H1 (cell line): ENCODE measurements at regions not wholly inside any gene's neighbourhood (a gene's known extent, or its start where the extent isn't known, plus 50 kb on each side); places are given as distances from the start of the nearest gene placed in this dataset.

Experiments
- CHD1 ChIP-seq: IDR thresholded peaks from 2 replicates; pipeline ENCODE4 v1.6.1; 2012; ENCODE audit warnings: low read depth, low read length, improper control_type of control experiment
- CHD2 ChIP-seq: IDR thresholded peaks from 2 replicates; pipeline ENCODE4 v1.6.1; 2012; ENCODE audit warnings: low read length, improper control_type of control experiment
- CREB1 ChIP-seq: IDR thresholded peaks from 2 replicates; pipeline ENCODE4 v1.6.1; 2012; ENCODE audit warnings: inconsistent platforms
- EZH2 ChIP-seq: fragments of 200-600 bp; sonication (generic); IDR thresholded peaks from 2 replicates; pipeline ENCODE4 v1.7.1; 2012; ENCODE audit warnings: low read depth, mild to moderate bottlenecking, moderate library complexity, low read length, inconsistent platforms; ENCODE audit not compliant: severe bottlenecking
- KDM5A ChIP-seq: fragments of 200-600 bp; IDR thresholded peaks from 2 replicates; pipeline ENCODE4 v1.7.1; 2012; ENCODE audit warnings: mild to moderate bottlenecking, low read length, inconsistent platforms, mixed read lengths
- POLR2A ChIP-seq, 2 experiments: IDR thresholded peaks; 1 replicate in 1 of 2; 2 replicates in 1 of 2; pipeline ENCODE4 v1.6.1; 2011; ENCODE audit warnings: low read depth in 2 of 2, low read length in 2 of 2, mild to moderate bottlenecking in 2 of 2; ENCODE audit errors: control extremely low read depth in 1 of 2
- POLR2AphosphoS5 ChIP-seq: IDR thresholded peaks from 2 replicates; pipeline ENCODE4 v1.6.1; 2011; ENCODE audit warnings: low read depth, low read length
- RAD21 ChIP-seq, 2 experiments: IDR thresholded peaks in 1 of 2; conservative IDR thresholded peaks in 1 of 2; 2 replicates each; pipeline ENCODE4 v1.6.1; 2011; ENCODE audit warnings: low read depth in 2 of 2, low read length in 2 of 2, improper control_type of control experiment in 1 of 2, inconsistent platforms in 1 of 2, mild to moderate bottlenecking in 1 of 2, moderate library complexity in 1 of 2
- SIN3A ChIP-seq, 2 experiments: IDR thresholded peaks in 1 of 2; conservative IDR thresholded peaks in 1 of 2; 2 replicates each; pipeline ENCODE4 v1.6.1; 2011 to 2012; ENCODE audit warnings: low read length in 2 of 2, improper control_type of control experiment in 1 of 2, low read depth in 1 of 2, mild to moderate bottlenecking in 1 of 2
- SP4 ChIP-seq: IDR thresholded peaks from 2 replicates; pipeline ENCODE4 v1.6.1; 2012; ENCODE audit warnings: low read length, inconsistent platforms
- YY1 ChIP-seq: IDR thresholded peaks from 2 replicates; pipeline ENCODE4 v1.6.1; 2011; ENCODE audit warnings: low read depth, mild to moderate bottlenecking, low read length
- ZNF274 ChIP-seq: IDR thresholded peaks from 2 replicates; pipeline ENCODE4 v1.7.0; 2012; ENCODE audit warnings: low read length, borderline replicate concordance; ENCODE audit errors: extremely low read depth
- TF ChIP-seq, protein P1 (sequence below): IDR thresholded peaks from 2 replicates; pipeline ENCODE4 v1.6.1; 2012; ENCODE audit warnings: low read length, inconsistent platforms
- TF ChIP-seq, protein P2 (sequence below), 3 experiments: IDR thresholded peaks; 1 replicate in 2 of 3; 2 replicates in 1 of 3; pipeline versions ENCODE4 v1.5.1 to v1.6.1; 2011; ENCODE audit warnings: low read length in 3 of 3, mild to moderate bottlenecking in 3 of 3, inconsistent platforms in 2 of 3, low read depth in 1 of 3, moderate library complexity in 1 of 3; ENCODE audit not compliant: insufficient read depth in 1 of 3; ENCODE audit errors: control extremely low read depth in 1 of 3

DNA sequence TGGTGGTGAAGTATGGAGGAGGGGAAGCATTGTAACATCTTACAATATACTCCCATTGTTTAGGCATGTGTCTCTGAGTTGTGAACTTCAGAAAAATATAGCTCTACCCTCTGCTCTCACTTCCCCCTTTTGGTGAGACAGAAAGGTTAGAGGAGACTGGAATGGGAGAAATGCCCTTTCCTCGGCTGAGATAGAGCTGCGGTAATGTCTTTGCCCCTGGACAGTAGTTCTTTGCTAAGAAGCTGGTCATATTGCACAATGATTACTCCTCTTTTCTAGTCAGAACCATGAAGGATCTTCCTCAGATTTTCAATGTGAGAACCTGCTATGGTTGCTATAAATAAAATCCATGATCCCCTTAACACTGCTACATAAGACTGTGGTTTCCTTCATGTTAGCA is 171.0 kb downstream of the SEM1 start:
- TF ChIP-seq CHD2 = no peak
- TF ChIP-seq, protein P1, sequence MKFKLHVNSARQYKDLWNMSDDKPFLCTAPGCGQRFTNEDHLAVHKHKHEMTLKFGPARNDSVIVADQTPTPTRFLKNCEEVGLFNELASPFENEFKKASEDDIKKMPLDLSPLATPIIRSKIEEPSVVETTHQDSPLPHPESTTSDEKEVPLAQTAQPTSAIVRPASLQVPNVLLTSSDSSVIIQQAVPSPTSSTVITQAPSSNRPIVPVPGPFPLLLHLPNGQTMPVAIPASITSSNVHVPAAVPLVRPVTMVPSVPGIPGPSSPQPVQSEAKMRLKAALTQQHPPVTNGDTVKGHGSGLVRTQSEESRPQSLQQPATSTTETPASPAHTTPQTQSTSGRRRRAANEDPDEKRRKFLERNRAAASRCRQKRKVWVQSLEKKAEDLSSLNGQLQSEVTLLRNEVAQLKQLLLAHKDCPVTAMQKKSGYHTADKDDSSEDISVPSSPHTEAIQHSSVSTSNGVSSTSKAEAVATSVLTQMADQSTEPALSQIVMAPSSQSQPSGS = no peak
- no peak for TF ChIP-seq SP4
- no peak for TF ChIP-seq POLR2A (IDR thresholded peaks at IDR 0.05; ENCODE audit: control extremely low read depth in 1 of 2, low read depth in 2 of 2, low read length in 2 of 2)
- no peak for TF ChIP-seq SIN3A (conservative IDR thresholded peaks at IDR 0.05 in 1 of 2, IDR thresholded peaks at IDR 0.05 in 1 of 2; ENCODE audit: low read depth in 1 of 2, low read length in 2 of 2)
- TF ChIP-seq, protein P2, sequence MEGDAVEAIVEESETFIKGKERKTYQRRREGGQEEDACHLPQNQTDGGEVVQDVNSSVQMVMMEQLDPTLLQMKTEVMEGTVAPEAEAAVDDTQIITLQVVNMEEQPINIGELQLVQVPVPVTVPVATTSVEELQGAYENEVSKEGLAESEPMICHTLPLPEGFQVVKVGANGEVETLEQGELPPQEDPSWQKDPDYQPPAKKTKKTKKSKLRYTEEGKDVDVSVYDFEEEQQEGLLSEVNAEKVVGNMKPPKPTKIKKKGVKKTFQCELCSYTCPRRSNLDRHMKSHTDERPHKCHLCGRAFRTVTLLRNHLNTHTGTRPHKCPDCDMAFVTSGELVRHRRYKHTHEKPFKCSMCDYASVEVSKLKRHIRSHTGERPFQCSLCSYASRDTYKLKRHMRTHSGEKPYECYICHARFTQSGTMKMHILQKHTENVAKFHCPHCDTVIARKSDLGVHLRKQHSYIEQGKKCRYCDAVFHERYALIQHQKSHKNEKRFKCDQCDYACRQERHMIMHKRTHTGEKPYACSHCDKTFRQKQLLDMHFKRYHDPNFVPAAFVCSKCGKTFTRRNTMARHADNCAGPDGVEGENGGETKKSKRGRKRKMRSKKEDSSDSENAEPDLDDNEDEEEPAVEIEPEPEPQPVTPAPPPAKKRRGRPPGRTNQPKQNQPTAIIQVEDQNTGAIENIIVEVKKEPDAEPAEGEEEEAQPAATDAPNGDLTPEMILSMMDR (IDR thresholded peaks at IDR 0.05; ENCODE audit: control extremely low read depth in 1 of 3, insufficient read depth in 1 of 3, low read depth in 1 of 3, low read length in 3 of 3) = no peak
- TF ChIP-seq CHD1 = no peak
- no peak for TF ChIP-seq CREB1
- TF ChIP-seq POLR2AphosphoS5 = no peak
- TF ChIP-seq EZH2 = no peak
- no peak for TF ChIP-seq RAD21 (IDR thresholded peaks at IDR 0.05 in 1 of 2, conservative IDR thresholded peaks at IDR 0.05 in 1 of 2; ENCODE audit: low read depth in 2 of 2, low read length in 2 of 2)
- no peak for TF ChIP-seq YY1
- no peak for TF ChIP-seq KDM5A
- no peak for TF ChIP-seq ZNF274
